ENCODE measurements at regions not wholly inside any gene's neighbourhood (a gene's known extent, or its start where the extent isn't known, plus 50 kb on each side); places are given as distances from the start of the nearest gene placed in this dataset.

GRCh38 chr10:4687397-4687796, 138.6 kb upstream of the AKR1E2 start:
- no peak for DNase-seq

GRCh38 chr10:4686644-4686996, 139.4 kb upstream of the AKR1E2 start:
- DNase-seq: no peak

DNA sequence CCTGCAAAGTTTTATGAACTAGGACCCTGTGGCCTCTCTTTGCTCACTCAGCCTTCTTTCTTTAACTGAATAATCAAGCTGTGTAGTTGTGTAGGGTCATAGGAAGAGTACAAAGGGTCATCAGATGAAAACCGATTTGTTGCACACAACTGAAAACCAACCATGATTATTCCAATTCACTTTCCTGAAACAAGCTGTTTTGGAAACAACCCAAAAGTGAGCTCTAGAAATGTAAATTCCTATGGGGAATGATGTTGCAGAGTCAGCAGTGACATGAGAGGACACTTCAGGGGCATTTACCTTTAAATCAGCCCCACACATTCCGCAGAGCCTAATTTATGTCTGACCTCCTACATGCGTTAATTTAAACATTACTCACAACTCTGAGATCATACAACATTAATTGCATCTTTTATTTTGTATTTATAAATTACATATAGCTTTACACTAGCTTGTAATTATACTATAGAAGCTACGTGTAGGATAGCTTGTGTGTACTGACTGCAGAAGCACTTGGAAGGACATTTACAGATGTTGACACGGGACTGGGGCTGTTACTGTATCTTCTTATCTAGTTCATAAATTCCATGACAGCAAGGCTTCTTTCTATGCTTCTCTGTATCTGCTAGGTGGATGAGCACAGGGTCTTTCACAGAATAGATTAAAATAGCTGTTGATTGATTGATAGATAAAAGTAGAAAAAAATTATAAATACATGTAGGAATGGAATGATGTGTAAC, 139.9 kb upstream of the AKR1E2 start:
- DNase-seq: no peak

- DNase-seq: no peak
Observed at GRCh38 chr10:4685491-4685890, 140.5 kb upstream of the AKR1E2 start.

DNA sequence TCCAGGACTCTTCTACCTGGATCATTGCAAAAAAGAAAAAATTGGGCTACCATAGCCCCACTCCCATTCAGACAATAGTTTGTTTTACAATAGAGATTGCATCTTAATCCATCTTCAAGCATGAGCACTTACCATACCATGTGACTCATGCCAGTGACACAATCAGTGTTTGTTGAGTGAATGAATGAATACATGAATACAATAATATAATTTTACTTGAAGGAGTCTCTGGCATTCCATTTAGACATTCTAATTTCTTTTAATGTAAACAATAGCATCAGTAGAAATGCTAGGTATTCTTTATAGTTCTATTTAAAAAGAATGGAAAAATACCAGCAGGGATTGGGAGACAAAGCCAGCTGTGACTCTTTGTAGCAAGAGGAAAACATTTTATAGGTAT, 141.6 kb upstream of the AKR1E2 start:
- no peak for DNase-seq

- no peak for DNase-seq
Observed at GRCh38 chr10:4683838-4684237, 142.2 kb upstream of the AKR1E2 start.

GRCh38 chr10:4683137-4683536, 142.9 kb upstream of the AKR1E2 start:
- no peak for DNase-seq

GRCh38 chr10:4678951-4679671, 146.9 kb upstream of the AKR1E2 start:
- no peak for DNase-seq

- no peak for DNase-seq
Observed at GRCh38 chr10:4678023-4678950, 147.7 kb upstream of the AKR1E2 start.

- no peak for DNase-seq
Observed at GRCh38 chr10:4677296-4678021, 148.5 kb upstream of the AKR1E2 start.

GRCh38 chr10:4676566-4676965, 149.4 kb upstream of the AKR1E2 start:
- no peak for DNase-seq

- DNase-seq: no peak
Observed at GRCh38 chr10:4675808-4676207, 150.2 kb upstream of the AKR1E2 start.

GRCh38 chr10:4673279-4674040, 152.5 kb upstream of the AKR1E2 start:
- DNase-seq: no peak

DNA sequence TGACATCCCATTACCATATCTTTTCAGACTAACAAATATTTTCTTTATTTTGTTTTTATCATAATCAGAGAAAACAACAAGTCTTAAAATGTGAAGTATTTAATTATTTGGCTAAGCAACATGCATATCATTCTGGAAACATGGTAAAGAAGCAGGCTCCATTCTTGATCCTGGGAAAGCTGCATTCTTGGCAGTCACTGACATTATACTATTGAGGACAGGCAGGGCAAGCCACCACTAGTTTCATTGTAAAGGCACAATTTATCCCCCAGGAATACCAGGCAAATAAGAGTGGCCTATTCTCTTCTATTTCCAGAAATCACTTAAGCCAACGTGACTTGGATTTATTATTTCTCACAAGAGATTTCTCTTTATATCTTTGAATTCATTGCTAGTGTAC, 153.8 kb upstream of the AKR1E2 start:
- no peak for DNase-seq

GRCh38 chr10:4671451-4672145, 154.4 kb upstream of the AKR1E2 start:
- DNase-seq: no peak

- no peak for DNase-seq
Observed at GRCh38 chr10:4670737-4671136, 155.3 kb upstream of the AKR1E2 start.

- no peak for DNase-seq
Observed at GRCh38 chr10:4669585-4669984, 156.4 kb upstream of the AKR1E2 start.

DNA sequence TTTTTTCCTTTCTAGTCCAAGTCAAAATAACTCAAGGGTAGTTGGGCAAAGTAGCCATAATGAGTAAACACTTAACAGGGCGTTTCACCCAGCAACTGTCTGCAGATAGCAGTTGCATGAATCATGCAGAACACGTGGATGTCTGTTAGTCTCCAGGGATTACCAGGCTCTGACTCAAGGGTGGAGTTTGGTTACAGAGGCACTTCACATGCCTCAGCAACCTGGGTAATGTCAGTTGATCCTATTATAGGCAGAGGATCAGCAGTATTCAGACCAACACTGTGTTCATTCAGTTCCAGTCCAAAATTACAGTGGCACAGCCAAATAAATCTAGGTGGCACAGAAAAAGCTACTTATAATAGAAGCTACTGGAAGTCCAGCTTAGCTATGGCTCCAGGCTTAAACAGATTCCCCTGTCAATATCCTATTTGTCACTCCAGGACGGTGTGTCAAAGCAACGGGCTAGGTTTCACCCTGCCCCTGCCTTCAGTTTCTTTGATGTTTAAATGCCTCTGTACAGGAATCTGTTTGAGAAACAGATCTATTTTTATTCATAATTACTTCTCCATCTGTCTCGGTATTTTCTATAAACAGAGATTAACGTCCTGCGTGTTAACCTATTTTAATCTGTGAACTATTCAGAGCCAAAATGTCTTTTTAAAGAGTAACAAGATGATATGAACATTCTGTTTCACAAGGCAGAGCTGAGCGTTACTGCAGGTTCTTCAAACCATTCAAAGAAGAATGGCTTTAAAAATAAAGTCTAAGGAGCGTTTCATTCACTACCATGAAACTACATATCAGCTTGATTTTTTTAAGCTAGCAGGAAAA, 162.6 kb upstream of the AKR1E2 start:
- DNase-seq: no peak

DNA sequence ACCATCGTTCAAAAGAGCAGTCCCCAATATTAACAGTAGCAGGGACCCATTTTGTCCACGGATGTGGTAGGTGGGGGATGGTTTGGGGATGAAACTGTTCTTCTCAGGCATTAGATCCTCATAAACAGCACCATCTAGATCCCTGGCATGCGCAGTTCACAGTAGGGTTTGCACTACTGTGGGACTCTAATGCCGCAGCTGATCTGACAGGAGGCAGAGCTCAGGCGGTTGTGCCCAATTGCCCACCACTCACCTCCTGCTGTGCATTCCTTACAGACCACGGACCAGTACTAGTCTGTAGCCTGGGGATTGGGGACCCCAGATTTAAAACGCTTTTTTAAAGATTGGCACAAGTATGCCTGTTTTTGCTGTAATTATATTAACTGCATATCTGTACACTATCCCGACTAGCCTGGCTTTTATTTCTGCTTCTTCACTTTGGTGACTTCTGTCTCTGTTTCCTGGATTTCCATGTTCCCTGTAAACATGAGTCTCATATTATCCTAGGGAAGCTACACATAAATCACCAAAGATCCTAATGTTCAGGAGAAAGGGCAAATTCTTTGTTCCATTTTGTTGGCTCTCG, 163.3 kb upstream of the AKR1E2 start:
- DNase-seq: no peak

Measured in NK-92 treated with Interleukin-12 subunit alpha and Interleukin-12 subunit beta, amount 100 ng/mL, for 24 hours (cell line).